ENCODE measurements at regions not wholly inside any gene's neighbourhood (a gene's known extent, or its start where the extent isn't known, plus 50 kb on each side); places are given as distances from the start of the nearest gene placed in this dataset.

DNA sequence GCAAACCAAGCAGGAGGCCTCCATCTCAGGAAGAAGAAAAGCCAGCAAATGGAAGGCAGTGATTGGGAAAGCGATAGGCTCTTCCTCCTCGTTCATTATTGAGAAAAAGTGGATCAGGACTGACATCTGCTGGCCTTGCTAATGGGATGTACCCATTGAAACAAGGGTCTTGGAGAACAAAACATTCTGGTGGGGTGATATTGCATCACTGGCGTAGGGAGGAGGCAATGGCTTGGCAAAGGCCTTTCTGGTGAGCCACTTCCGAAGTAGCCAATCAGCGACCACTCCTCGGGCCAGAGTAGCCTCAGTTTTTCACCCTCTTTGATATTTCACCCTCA, 86.7 kb upstream of the NFIB start:
- TF ChIP-seq, protein P1, sequence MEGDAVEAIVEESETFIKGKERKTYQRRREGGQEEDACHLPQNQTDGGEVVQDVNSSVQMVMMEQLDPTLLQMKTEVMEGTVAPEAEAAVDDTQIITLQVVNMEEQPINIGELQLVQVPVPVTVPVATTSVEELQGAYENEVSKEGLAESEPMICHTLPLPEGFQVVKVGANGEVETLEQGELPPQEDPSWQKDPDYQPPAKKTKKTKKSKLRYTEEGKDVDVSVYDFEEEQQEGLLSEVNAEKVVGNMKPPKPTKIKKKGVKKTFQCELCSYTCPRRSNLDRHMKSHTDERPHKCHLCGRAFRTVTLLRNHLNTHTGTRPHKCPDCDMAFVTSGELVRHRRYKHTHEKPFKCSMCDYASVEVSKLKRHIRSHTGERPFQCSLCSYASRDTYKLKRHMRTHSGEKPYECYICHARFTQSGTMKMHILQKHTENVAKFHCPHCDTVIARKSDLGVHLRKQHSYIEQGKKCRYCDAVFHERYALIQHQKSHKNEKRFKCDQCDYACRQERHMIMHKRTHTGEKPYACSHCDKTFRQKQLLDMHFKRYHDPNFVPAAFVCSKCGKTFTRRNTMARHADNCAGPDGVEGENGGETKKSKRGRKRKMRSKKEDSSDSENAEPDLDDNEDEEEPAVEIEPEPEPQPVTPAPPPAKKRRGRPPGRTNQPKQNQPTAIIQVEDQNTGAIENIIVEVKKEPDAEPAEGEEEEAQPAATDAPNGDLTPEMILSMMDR (IDR thresholded peaks at IDR 0.05 in 2 of 3, conservative IDR thresholded peaks at IDR 0.05 in 1 of 3; ENCODE audit: borderline replicate concordance in 1 of 3, insufficient read depth in 1 of 3, low read depth in 2 of 3, low read length in 2 of 3): peak; percentile 7 to 25 (median 16); a peak in 2 of 6 replicates
- TF ChIP-seq ZNF274 (IDR thresholded peaks at IDR 0.05; ENCODE audit: low read depth, low read length): no peak

All from HCT116 (cell line).